HFFc6 (cell line): ENCODE measurements at regions not wholly inside any gene's neighbourhood (a gene's known extent, or its start where the extent isn't known, plus 50 kb on each side); places are given as distances from the start of the nearest gene placed in this dataset.

ENCODE experiments used
- DNase-seq: peaks from one replicate; pipeline ENCODE4 v3.0.0-alpha.2; 2018
- H3K27ac Mint-ChIP-seq: 2 replicates; pipeline ENCODE4 v1.8.0; 2020; ENCODE audit warnings: mild to moderate bottlenecking, mixed read lengths
- H3K27me3 Mint-ChIP-seq: 2 replicates; pipeline ENCODE4 v1.8.0; 2021; ENCODE audit warnings: mild to moderate bottlenecking, moderate library complexity, mixed read lengths; ENCODE audit not compliant: insufficient read depth
- H3K36me3 Mint-ChIP-seq: 2 replicates; pipeline ENCODE4 v1.8.0; 2021; ENCODE audit warnings: low read depth, mixed read lengths
- H3K4me1 Mint-ChIP-seq: 2 replicates; pipeline ENCODE4 v1.8.0; 2020; ENCODE audit warnings: low read depth, mixed read lengths
- H3K4me3 Mint-ChIP-seq: 2 replicates; pipeline ENCODE4 v1.8.0; 2020; ENCODE audit warnings: mild to moderate bottlenecking, moderate library complexity, mixed read lengths
- H3K9me3 Mint-ChIP-seq: 2 replicates; pipeline ENCODE4 v1.8.0; 2020; ENCODE audit warnings: mild to moderate bottlenecking, mixed read lengths
- CTCF ChIP-seq: fragments of 200-600 bp; sonication (generic); IDR thresholded peaks from 2 replicates; pipeline ENCODE4 v1.5.0; 2021; ENCODE audit warnings: antibody characterized with exemption, mild to moderate bottlenecking

- no peak for TF ChIP-seq CTCF
- Mint-ChIP-seq H3K4me3 (no peak overlapping the region), H3K36me3 (no peaks in the 10 kb centered on the region), H3K9me3 (no peaks in the 10 kb centered on the region), H3K27me3 (no peaks in the 10 kb centered on the region), H3K27ac (no peak overlapping the region), H3K4me1 (peaks cover 7% of the 10 kb centered on the region)
- DNase-seq: no peak
These were observed 199.0 kb upstream of the TARS1 start for GRCh38 chr5:33241802-33242201.

- H3K27ac Mint-ChIP-seq: no peak overlapping the region
- H3K4me3 Mint-ChIP-seq: no peak overlapping the region
- H3K36me3 Mint-ChIP-seq: no peaks in the 10 kb centered on the region
- H3K9me3 Mint-ChIP-seq: no peaks in the 10 kb centered on the region
- DNase-seq: no peak
- H3K27me3 Mint-ChIP-seq: no peaks in the 10 kb centered on the region
- peaks cover 7% of the 10 kb centered on the region for H3K4me1 Mint-ChIP-seq
- TF ChIP-seq CTCF: no peak
These were observed 198.5 kb upstream of the TARS1 start for GRCh38 chr5:33242277-33242676.

DNA sequence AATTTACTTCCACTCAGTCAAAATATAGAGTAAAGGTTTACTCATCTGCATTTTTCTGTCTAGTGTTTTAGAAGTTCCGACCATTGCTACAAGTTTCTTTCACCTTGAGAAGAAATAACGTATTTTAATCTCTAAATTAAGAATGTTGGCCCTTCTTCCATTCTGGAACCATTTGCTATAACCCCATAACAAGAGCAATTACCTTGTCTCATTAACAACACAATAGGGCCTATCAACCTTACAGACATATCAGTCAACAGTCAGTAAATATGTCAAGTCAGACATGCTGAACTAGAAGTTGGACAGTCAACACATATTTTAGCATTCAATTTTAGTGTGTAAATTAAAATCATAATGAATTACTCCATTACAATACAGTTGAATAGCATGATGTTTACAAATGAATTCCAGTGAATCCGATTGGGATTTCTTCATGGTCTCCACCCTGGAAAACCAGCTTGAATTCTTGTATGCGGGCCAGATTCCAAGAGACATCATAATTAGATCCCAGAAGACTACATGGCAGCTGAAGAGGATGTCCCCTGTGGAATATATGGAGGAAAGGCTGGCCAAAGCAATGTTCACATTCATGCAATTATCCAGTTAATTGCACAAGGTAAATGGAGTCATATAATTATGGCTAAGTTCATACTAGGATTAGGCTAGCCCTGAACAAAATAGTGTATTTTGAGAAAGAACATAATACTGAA, 196.2 kb upstream of the TARS1 start:
- DNase-seq: no peak
- no peak overlapping the region for H3K27ac Mint-ChIP-seq
- no peaks in the 10 kb centered on the region for H3K27me3 Mint-ChIP-seq
- no peaks in the 10 kb centered on the region for H3K36me3 Mint-ChIP-seq
- H3K4me1 Mint-ChIP-seq: peaks cover 2% of the 10 kb centered on the region
- TF ChIP-seq CTCF: no peak
- no peaks in the 10 kb centered on the region for H3K9me3 Mint-ChIP-seq
- H3K4me3 Mint-ChIP-seq: no peak overlapping the region

- H3K27ac Mint-ChIP-seq: no peak overlapping the region
- no peak overlapping the region for H3K4me3 Mint-ChIP-seq
- no peaks in the 10 kb centered on the region for H3K27me3 Mint-ChIP-seq
- no peak for DNase-seq
- TF ChIP-seq CTCF: no peak
- peaks cover 27% of the 10 kb centered on the region for H3K4me1 Mint-ChIP-seq
- H3K9me3 Mint-ChIP-seq: no peaks in the 10 kb centered on the region
- no peaks in the 10 kb centered on the region for H3K36me3 Mint-ChIP-seq
These were observed 186.2 kb upstream of the TARS1 start for GRCh38 chr5:33254579-33254978.

- Mint-ChIP-seq H3K27me3 (no peaks in the 10 kb centered on the region), H3K4me1 (peaks cover 58% of the 10 kb centered on the region), H3K9me3 (peaks cover 10% of the 10 kb centered on the region), H3K36me3 (peaks cover 15% of the 10 kb centered on the region), H3K27ac (peak overlapping the region; percentile 54), H3K4me3 (peak overlapping the region; percentile 57; the same call in 1 of the 2 replicates)
- TF ChIP-seq CTCF: peak; percentile 63
- DNase-seq: peak; percentile 78
These were observed 182.8 kb upstream of the TARS1 start for GRCh38 chr5:33257807-33258429.
